Transverse colon (tissue), 3 donors: ENCODE measurements at regions not wholly inside any gene's neighbourhood (a gene's known extent, or its start where the extent isn't known, plus 50 kb on each side); places are given as distances from the start of the nearest gene placed in this dataset.
"Not testable (repeated sequence)": the region's sequence is repeated elsewhere in the genome, so short reads cannot be mapped to it uniquely, and the experiment has no call there.

Experiments
- EP300 ChIP-seq: sonication (generic); formaldehyde crosslinking; IDR thresholded peaks from one replicate; pipeline ENCODE4 v1.6.1; 2017; ENCODE audit warnings: antibody characterized with exemption, low read depth
- POLR2A ChIP-seq: fragments of 450-650 bp; IDR thresholded peaks from one replicate; pipeline ENCODE4 v1.6.1; 2016; ENCODE audit warnings: antibody characterized with exemption, mild to moderate bottlenecking, moderate library complexity
- TF ChIP-seq, protein P1 (sequence below), 5 experiments: fragments of 200-600 bp in 3 of 5; fragments of 450-650 bp in 2 of 5; sonication (generic) in 3 of 5; IDR thresholded peaks; 1 replicate in 2 of 5; 2 replicates in 3 of 5; pipeline ENCODE4 v1.5.1; 2016 to 2017; ENCODE audit warnings: antibody characterized with exemption in 5 of 5, inconsistent platforms in 3 of 5, mild to moderate bottlenecking in 2 of 5, moderate library complexity in 1 of 5

DNA sequence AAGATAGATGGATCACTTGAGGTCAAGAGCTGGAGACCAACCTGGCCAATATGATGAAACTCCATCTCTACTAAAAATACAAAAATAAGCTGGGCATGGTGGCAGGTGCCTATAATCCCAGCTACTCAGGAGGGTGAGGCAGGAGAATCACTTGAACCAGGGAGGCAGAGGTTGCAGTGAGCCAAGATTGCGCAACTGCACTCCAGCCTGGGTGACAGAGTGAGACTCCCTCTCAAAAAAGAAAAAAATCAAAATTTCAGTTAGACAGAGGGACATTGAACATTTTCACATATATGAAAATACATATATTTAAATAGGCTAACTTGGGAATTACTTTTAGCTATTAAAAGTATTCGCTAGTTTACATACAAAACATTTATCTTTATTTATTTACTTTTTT is 293.6 kb upstream of the KCNH7 start:
- not testable (repeated sequence) for TF ChIP-seq EP300, POLR2A
- TF ChIP-seq, protein P1, sequence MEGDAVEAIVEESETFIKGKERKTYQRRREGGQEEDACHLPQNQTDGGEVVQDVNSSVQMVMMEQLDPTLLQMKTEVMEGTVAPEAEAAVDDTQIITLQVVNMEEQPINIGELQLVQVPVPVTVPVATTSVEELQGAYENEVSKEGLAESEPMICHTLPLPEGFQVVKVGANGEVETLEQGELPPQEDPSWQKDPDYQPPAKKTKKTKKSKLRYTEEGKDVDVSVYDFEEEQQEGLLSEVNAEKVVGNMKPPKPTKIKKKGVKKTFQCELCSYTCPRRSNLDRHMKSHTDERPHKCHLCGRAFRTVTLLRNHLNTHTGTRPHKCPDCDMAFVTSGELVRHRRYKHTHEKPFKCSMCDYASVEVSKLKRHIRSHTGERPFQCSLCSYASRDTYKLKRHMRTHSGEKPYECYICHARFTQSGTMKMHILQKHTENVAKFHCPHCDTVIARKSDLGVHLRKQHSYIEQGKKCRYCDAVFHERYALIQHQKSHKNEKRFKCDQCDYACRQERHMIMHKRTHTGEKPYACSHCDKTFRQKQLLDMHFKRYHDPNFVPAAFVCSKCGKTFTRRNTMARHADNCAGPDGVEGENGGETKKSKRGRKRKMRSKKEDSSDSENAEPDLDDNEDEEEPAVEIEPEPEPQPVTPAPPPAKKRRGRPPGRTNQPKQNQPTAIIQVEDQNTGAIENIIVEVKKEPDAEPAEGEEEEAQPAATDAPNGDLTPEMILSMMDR (IDR thresholded peaks at IDR 0.05), result not testable (repeated sequence)
